ENCODE measurements at regions not wholly inside any gene's neighbourhood (a gene's known extent, or its start where the extent isn't known, plus 50 kb on each side); places are given as distances from the start of the nearest gene placed in this dataset.
"Not testable (repeated sequence)": the region's sequence is repeated elsewhere in the genome, so short reads cannot be mapped to it uniquely, and the experiment has no call there.

- 91% methylated on average over 23 of the region's 23 CpGs for WGBS (ENCODE audit: insufficient coverage, low coverage, missing lambda C conversion rate)
- H3K4me3 ChIP-seq = not testable (repeated sequence)
These were observed 92.4 kb upstream of the METTL9 start for GRCh38 chr16:21506857-21507456.

More at GRCh38 chr16:21506857-21507456, 92.4 kb upstream of the METTL9 start:
- H3K27me3 ChIP-seq (ENCODE audit: control insufficient read depth in 2 of 2, insufficient read depth in 2 of 2, low read length in 2 of 2); BruUV-seq (replicated peaks); FAIRE-seq; H2AFZ ChIP-seq (ENCODE audit: low read depth, low read length); H3K9me3 ChIP-seq (replicated peaks; ENCODE audit: control insufficient read depth, insufficient read depth, low read depth, low read length); DNase-seq (ENCODE audit: extremely low read depth in 1 of 4, low spot score in 3 of 4); H3K4me2 ChIP-seq (ENCODE audit: insufficient read depth, low read length); CTCF ChIA-PET (ENCODE audit: low intra/inter-chr PET ratio); H3K9me1 ChIP-seq (ENCODE audit: control insufficient read depth, insufficient read depth, low read length); H3K27ac ChIP-seq (ENCODE audit: extremely low read depth, low read depth, low read length); ATAC-seq; in situ Hi-C loops (cut with MboI); intact Hi-C loops (cut with micrococcal nuclease): not testable (repeated sequence)
- H3K79me2 ChIP-seq (ENCODE audit: control insufficient read depth, insufficient read depth, low read length) = peaks cover 84% of the 10 kb centered on the region
- H3K9ac ChIP-seq (ENCODE audit: insufficient read depth in 1 of 2, low read depth in 2 of 2, low read length in 2 of 2) = peak overlapping the region in 1 of 2 experiments; percentile 52; a peak in 1 of 4 replicates
- H3K36me3 ChIP-seq (ENCODE audit: control insufficient read depth, insufficient read depth, low read length) = peaks cover 49% of the 10 kb centered on the region; the same call in 1 of the 3 replicates
- TF ChIP-seq RBFOX2 (IDR thresholded peaks at IDR 0.05; ENCODE audit: low read depth, low read length) = peak; percentile 54
- TF ChIP-seq, protein P1, sequence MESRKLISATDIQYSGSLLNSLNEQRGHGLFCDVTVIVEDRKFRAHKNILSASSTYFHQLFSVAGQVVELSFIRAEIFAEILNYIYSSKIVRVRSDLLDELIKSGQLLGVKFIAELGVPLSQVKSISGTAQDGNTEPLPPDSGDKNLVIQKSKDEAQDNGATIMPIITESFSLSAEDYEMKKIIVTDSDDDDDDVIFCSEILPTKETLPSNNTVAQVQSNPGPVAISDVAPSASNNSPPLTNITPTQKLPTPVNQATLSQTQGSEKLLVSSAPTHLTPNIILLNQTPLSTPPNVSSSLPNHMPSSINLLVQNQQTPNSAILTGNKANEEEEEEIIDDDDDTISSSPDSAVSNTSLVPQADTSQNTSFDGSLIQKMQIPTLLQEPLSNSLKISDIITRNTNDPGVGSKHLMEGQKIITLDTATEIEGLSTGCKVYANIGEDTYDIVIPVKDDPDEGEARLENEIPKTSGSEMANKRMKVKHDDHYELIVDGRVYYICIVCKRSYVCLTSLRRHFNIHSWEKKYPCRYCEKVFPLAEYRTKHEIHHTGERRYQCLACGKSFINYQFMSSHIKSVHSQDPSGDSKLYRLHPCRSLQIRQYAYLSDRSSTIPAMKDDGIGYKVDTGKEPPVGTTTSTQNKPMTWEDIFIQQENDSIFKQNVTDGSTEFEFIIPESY (CRISPR knock-in tag; IDR thresholded peaks at IDR 0.05) = 0 out of 2 replicates have a peak, but pooled peaks have one; percentile 23
- H3K4me1 ChIP-seq (replicated peaks in 1 of 2; ENCODE audit: control insufficient read depth in 2 of 2, insufficient read depth in 2 of 2, low read length in 2 of 2) = peaks cover 0 to 46% of the 10 kb centered on the region in 2 experiments; a peak in 4 of 5 replicates
- POLR2A ChIA-PET = interaction anchor here (0.6 kb wide), 1 partner anchor 188 kb away, joined by 3 read pairs; no protein-coding TSS in a partner anchor
- H4K20me1 ChIP-seq (replicated peaks; ENCODE audit: control insufficient read depth, insufficient read depth, low read length) = peaks cover 49% of the 10 kb centered on the region
